Osteoblast (primary cell): ENCODE measurements at regions not wholly inside any gene's neighbourhood (a gene's known extent, or its start where the extent isn't known, plus 50 kb on each side); places are given as distances from the start of the nearest gene placed in this dataset.
A peak's percentile ranks its signal among the peaks of the same experiment; 100 is the strongest.

Source experiments
- DNase-seq: peaks from one replicate; pipeline ENCODE4 v3.0.0; 2011; ENCODE audit warnings: low spot score, mixed read lengths; ENCODE audit not compliant: insufficient read length; ENCODE audit errors: missing footprints
- H2AFZ ChIP-seq: 2 replicates; pipeline ENCODE4 v1.6.0; 2011; ENCODE audit warnings: mild to moderate bottlenecking, low read length
- H3K27ac ChIP-seq: 2 replicates; pipeline ENCODE4 v1.5.1; 2011; ENCODE audit warnings: mild to moderate bottlenecking, low read depth, low read length, moderate library complexity
- H3K27me3 ChIP-seq: 2 replicates; pipeline ENCODE4 v1.6.0; 2012; ENCODE audit warnings: mild to moderate bottlenecking, control low read depth, inconsistent platforms, low read length, moderate library complexity; ENCODE audit not compliant: insufficient read depth
- H3K36me3 ChIP-seq: 2 replicates; pipeline ENCODE4 v1.5.1; 2011; ENCODE audit warnings: mild to moderate bottlenecking, low read length, control low read depth, moderate library complexity; ENCODE audit not compliant: insufficient read depth
- H3K4me1 ChIP-seq: 2 replicates; pipeline ENCODE4 v1.5.1; 2011; ENCODE audit warnings: mild to moderate bottlenecking, low read length, control low read depth, moderate library complexity; ENCODE audit not compliant: insufficient read depth
- H3K4me2 ChIP-seq: 2 replicates; pipeline ENCODE4 v1.6.0; 2011; ENCODE audit warnings: mild to moderate bottlenecking, low read length; ENCODE audit not compliant: insufficient read depth
- H3K4me3 ChIP-seq: fragments of 200-600 bp; sonication (generic); 3 replicates; pipeline ENCODE4 v1.5.1; 2012; ENCODE audit warnings: mild to moderate bottlenecking, low read length, inconsistent platforms; ENCODE audit not compliant: insufficient read depth
- H3K79me2 ChIP-seq: 2 replicates; pipeline ENCODE4 v1.6.0; 2012; ENCODE audit warnings: mild to moderate bottlenecking, low read length, control low read depth, inconsistent platforms; ENCODE audit not compliant: insufficient read depth
- H3K9me3 ChIP-seq: 2 replicates; pipeline ENCODE4 v1.5.1; 2011; ENCODE audit warnings: low read depth, low read length, control low read depth
- H4K20me1 ChIP-seq: 2 replicates; pipeline ENCODE4 v1.6.0; 2012; ENCODE audit warnings: mild to moderate bottlenecking, low read length, control low read depth; ENCODE audit not compliant: insufficient read depth
- TF ChIP-seq, protein P1 (sequence below): IDR thresholded peaks from 2 replicates; pipeline ENCODE4 v1.5.1; 2011; ENCODE audit warnings: mild to moderate bottlenecking, low read depth, low read length, moderate library complexity; ENCODE audit errors: extremely low read depth

DNA sequence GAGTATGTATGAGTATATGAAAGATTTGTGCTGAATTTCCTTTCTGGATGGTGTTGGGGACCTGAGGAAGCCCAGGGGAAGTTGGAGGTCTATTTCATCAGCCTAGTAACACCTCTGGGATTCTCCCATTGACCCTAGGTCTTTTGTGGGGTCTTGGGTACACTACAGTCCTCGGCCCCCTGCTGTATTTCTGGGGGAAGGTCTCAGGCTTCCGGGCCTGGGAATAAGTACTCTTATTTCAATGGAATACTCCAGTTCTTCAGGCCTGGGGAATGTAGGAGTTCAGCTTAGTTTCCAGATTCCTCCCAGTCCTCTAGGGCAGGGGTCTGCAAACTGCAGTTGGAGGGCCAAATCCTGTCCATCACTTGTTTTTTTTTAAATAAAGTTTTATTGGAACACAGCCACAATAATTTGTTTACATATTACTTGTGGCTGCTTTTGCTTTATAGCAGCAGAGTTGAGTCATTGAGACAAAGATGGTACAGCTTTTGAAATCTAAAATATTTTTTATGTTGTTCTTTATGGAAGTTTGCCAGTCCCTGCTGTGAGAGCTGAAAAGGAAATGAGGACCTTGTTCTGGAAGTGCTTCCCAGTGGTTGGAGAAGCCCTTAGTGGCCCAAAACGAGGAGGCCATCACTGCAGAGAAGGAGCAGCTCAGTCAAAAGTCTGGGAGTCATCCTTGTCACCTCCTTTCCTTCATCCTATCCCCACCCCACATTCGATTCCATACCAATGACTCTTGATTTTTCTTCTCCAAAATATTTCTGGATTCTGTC, 142.5 kb upstream of the HS3ST2 start:
- H2AFZ ChIP-seq: no peak overlapping the region
- TF ChIP-seq, protein P1, sequence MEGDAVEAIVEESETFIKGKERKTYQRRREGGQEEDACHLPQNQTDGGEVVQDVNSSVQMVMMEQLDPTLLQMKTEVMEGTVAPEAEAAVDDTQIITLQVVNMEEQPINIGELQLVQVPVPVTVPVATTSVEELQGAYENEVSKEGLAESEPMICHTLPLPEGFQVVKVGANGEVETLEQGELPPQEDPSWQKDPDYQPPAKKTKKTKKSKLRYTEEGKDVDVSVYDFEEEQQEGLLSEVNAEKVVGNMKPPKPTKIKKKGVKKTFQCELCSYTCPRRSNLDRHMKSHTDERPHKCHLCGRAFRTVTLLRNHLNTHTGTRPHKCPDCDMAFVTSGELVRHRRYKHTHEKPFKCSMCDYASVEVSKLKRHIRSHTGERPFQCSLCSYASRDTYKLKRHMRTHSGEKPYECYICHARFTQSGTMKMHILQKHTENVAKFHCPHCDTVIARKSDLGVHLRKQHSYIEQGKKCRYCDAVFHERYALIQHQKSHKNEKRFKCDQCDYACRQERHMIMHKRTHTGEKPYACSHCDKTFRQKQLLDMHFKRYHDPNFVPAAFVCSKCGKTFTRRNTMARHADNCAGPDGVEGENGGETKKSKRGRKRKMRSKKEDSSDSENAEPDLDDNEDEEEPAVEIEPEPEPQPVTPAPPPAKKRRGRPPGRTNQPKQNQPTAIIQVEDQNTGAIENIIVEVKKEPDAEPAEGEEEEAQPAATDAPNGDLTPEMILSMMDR: no peak
- no peak for DNase-seq
- no peak overlapping the region for H3K4me3 ChIP-seq
- no peak overlapping the region for H3K4me2 ChIP-seq
- H3K79me2 ChIP-seq: no peaks in the 10 kb centered on the region
- H3K27ac ChIP-seq: no peak overlapping the region
- H3K9me3 ChIP-seq: no peaks in the 10 kb centered on the region
- H3K36me3 ChIP-seq: no peaks in the 10 kb centered on the region
- peaks cover 3% of the 10 kb centered on the region for H3K27me3 ChIP-seq
- H4K20me1 ChIP-seq: no peaks in the 10 kb centered on the region
- no peaks in the 10 kb centered on the region for H3K4me1 ChIP-seq

DNA sequence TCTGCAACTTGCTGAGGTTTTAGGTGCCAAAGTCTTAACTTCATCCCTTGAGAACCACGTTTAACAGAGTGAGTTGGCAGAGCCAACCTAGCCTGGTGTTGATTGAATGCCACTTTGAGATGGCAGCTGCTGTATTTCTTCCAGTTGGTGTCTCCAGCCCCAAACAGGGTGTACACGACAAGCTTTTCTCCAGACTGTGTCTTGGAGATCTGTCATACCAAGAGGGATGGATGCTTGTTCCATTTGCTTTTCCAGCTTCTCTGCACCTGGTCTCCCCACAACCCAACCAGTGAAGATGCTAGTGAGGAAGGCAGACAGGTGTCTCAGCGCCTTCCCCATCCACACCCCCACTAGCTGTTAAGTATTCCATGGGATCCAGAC, 141.1 kb upstream of the HS3ST2 start:
- no peak for DNase-seq
- TF ChIP-seq, protein P1: no peak

DNA sequence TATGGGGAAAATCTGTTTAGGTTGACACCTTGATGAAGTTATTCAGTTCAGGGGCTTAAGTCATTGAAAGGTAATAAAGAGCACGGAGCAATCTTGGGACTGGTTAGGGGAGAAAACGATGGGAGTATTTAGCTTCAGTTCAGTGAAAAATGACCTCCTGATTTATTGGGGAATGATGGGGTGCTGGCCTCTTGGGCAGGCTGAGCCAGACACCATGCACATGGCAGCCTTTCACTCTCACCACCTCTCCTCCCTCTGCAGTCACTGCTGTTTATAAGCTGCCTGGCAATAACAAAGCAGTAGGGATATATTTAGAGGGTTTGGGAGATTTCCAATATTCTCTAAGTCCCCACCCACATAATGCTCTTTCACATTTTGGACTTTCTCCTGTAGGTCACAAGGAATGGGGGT, 140.5 kb upstream of the HS3ST2 start:
- Histone ChIP-seq H2AFZ (no peak overlapping the region), H3K27me3 (peaks cover 3% of the 10 kb centered on the region), H3K4me3 (no peak overlapping the region), H4K20me1 (no peaks in the 10 kb centered on the region), H3K27ac (no peak overlapping the region), H3K4me2 (no peak overlapping the region), H3K9me3 (no peaks in the 10 kb centered on the region), H3K79me2 (no peaks in the 10 kb centered on the region), H3K4me1 (no peaks in the 10 kb centered on the region), H3K36me3 (no peaks in the 10 kb centered on the region)
- DNase-seq: peak; percentile 52
- TF ChIP-seq, protein P1: no peak

More for the DNA sequence above, 141.1 kb upstream of the HS3ST2 start:
- no peak overlapping the region for H3K4me3 ChIP-seq
- H4K20me1 ChIP-seq: no peaks in the 10 kb centered on the region
- no peak overlapping the region for H2AFZ ChIP-seq
- H3K4me1 ChIP-seq: no peaks in the 10 kb centered on the region
- H3K27me3 ChIP-seq: peaks cover 3% of the 10 kb centered on the region
- no peak overlapping the region for H3K27ac ChIP-seq
- no peaks in the 10 kb centered on the region for H3K36me3 ChIP-seq
- H3K79me2 ChIP-seq: no peaks in the 10 kb centered on the region
- H3K9me3 ChIP-seq: no peaks in the 10 kb centered on the region
- H3K4me2 ChIP-seq: no peak overlapping the region

DNA sequence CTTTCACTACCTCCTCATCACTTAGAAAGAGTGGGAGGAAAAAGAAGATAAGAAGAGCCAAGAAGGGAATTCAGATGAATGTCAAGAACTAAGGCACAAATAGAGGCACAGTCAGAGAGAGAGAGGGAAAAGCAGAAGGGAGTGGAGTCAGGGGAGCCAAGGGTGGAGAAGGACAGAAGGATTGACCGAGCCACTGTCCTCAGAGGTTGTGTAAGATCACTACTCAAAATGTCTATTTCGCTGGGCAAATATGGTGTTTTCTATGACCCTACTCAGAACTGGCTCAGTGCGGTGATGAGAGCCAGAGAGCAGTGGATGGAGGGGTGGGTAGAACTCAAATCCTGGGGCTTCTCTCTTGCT, 139.2 kb upstream of the HS3ST2 start:
- TF ChIP-seq, protein P1: no peak
- Histone ChIP-seq H3K9me3 (no peaks in the 10 kb centered on the region), H3K4me2 (no peak overlapping the region), H3K4me3 (no peak overlapping the region), H3K27me3 (peaks cover 12% of the 10 kb centered on the region), H3K79me2 (no peaks in the 10 kb centered on the region), H4K20me1 (no peaks in the 10 kb centered on the region), H3K4me1 (no peaks in the 10 kb centered on the region), H3K27ac (no peak overlapping the region), H3K36me3 (no peaks in the 10 kb centered on the region), H2AFZ (no peak overlapping the region)
- DNase-seq: no peak
